CD4-positive, CD25-positive, alpha-beta regulatory T cell (primary cell): ENCODE measurements at regions not wholly inside any gene's neighbourhood (a gene's known extent, or its start where the extent isn't known, plus 50 kb on each side); places are given as distances from the start of the nearest gene placed in this dataset.
A peak's percentile ranks its signal among the peaks of the same experiment; 100 is the strongest.

Experiments used
- ATAC-seq, 2 donors: fragments of 150-1000 bp; cut with Tn5 transposase; one replicate each; pipeline ENCODE4 v1.10.0; 2021; ENCODE audit warnings: low read depth in 2 of 2, moderate number of reproducible peaks in 2 of 2, moderate library complexity in 1 of 2
- DNase-seq, 3 donors: peaks; one replicate each; pipeline versions ENCODE4 v3.0.0 to v3.0.0-alpha.2; 2012 to 2022; ENCODE audit warnings: mixed read lengths in 1 of 3
- H3K27ac ChIP-seq: one replicate; pipeline ENCODE4 v1.7.0; 2013; ENCODE audit warnings: mild to moderate bottlenecking, low read length; ENCODE audit not compliant: insufficient read depth, poor library complexity, severe bottlenecking
- H3K27me3 ChIP-seq: one replicate; pipeline ENCODE4 v1.7.0; 2013; ENCODE audit warnings: low read length; ENCODE audit not compliant: control insufficient read depth, insufficient read depth
- H3K36me3 ChIP-seq: one replicate; pipeline ENCODE4 v1.7.0; 2013; ENCODE audit warnings: mild to moderate bottlenecking, low read length, moderate library complexity; ENCODE audit not compliant: control insufficient read depth, insufficient read depth
- H3K4me1 ChIP-seq: 2 replicates; pipeline ENCODE4 v1.7.0; 2013; ENCODE audit warnings: mild to moderate bottlenecking, low read length; ENCODE audit not compliant: insufficient read depth, control insufficient read depth, poor library complexity, severe bottlenecking
- H3K4me3 ChIP-seq: one replicate; pipeline ENCODE4 v1.7.0; 2013; ENCODE audit warnings: low read depth, mild to moderate bottlenecking, low read length, moderate library complexity
- H3K9me3 ChIP-seq, 2 experiments: 1 replicate in 1 of 2; 2 replicates in 1 of 2; pipeline ENCODE4 v1.7.0; 2013; ENCODE audit warnings: low read length in 2 of 2, mild to moderate bottlenecking in 1 of 2, moderate library complexity in 1 of 2; ENCODE audit not compliant: control insufficient read depth in 2 of 2
- H3K27ac Mint-ChIP-seq, 3 donors: one replicate each; pipeline ENCODE4 v1.8.0; 2020 to 2022; ENCODE audit warnings: mild to moderate bottlenecking in 3 of 3, mixed read lengths in 3 of 3, moderate library complexity in 2 of 3
- H3K27me3 Mint-ChIP-seq: one replicate; pipeline ENCODE4 v1.8.0; 2022; ENCODE audit warnings: mild to moderate bottlenecking, mixed read lengths
- H3K36me3 Mint-ChIP-seq: one replicate; pipeline ENCODE4 v1.8.0; 2020; ENCODE audit warnings: mixed read lengths
- H3K4me1 Mint-ChIP-seq, 4 donors: one replicate each; pipeline ENCODE4 v1.8.0; 2020 to 2022; ENCODE audit warnings: mixed read lengths in 4 of 4, mild to moderate bottlenecking in 1 of 4
- H3K4me3 Mint-ChIP-seq, 4 donors: one replicate each; pipeline ENCODE4 v1.8.0; 2020 to 2022; ENCODE audit warnings: mild to moderate bottlenecking in 4 of 4, mixed read lengths in 4 of 4, moderate library complexity in 3 of 4
- H3K9me3 Mint-ChIP-seq, 7 donors: one replicate each; pipeline ENCODE4 v1.8.0; 2020 to 2022; ENCODE audit warnings: mixed read lengths in 7 of 7, mild to moderate bottlenecking in 3 of 7, moderate library complexity in 2 of 7

DNA sequence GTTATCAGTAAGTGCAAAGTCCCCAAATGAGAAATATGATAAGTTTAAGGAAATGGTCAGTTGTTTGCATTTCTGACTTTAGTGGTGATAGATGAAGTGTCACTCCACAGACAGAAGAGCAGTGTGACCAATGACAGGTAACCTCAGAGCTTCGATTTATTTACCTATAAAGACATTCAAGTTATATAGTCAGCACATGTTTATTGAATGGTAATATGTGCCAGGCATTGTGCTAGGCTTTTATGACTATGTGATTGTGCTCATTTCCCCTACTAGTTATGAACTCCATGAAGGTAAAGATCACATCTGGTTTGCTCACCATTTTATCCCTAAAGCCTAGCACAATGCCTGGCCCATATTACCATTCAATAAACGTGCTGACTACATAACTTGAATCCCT lies 222.4 kb downstream of the HHIPL2 start:
- no peak overlapping the region for H3K4me3 Mint-ChIP-seq
- no peaks in the 10 kb centered on the region for H3K27me3 ChIP-seq
- H3K9me3 ChIP-seq: peaks cover 0 to 3% of the 10 kb centered on the region in 2 experiments
- no peak overlapping the region for H3K4me3 ChIP-seq
- H3K4me1 Mint-ChIP-seq: peaks cover 0 to 9% (median under 1%) of the 10 kb centered on the region in 4 donors
- DNase-seq: no peak
- no peaks in the 10 kb centered on the region for H3K36me3 Mint-ChIP-seq
- ATAC-seq: no peak
- H3K4me1 ChIP-seq: no peaks in the 10 kb centered on the region
- no peak overlapping the region for H3K27ac ChIP-seq
- H3K27me3 Mint-ChIP-seq: no peaks in the 10 kb centered on the region
- H3K27ac Mint-ChIP-seq: no peak overlapping the region
- peaks cover 0 to 2% (median 0%) of the 10 kb centered on the region in 7 donors for H3K9me3 Mint-ChIP-seq
- no peaks in the 10 kb centered on the region for H3K36me3 ChIP-seq

DNA sequence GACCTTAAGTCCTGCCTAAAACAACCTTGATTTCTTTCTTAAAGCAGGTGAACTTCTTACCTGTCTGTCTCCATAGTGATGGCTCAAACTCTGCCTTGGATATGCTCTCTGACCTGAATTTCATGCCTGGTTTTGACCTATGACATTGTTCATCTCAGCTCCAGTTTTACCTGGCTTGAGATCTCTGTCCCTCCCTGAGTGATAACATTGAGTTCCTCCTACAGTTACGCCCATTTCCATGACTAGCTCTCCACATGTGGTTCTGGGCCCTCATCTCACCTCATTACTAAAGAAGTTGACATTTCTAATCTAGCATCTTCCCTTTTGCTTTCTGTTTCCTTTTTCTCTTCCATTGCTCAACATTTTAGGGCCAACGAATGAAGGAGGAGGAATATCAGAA lies 233.1 kb downstream of the HHIPL2 start:
- H3K27ac Mint-ChIP-seq: peak overlapping the region in 1 of 3 donors; percentile 65
- ATAC-seq (no peak), DNase-seq (no peak)
- Histone ChIP-seq H3K27me3 (no peaks in the 10 kb centered on the region), H3K36me3 (no peaks in the 10 kb centered on the region), H3K4me3 (no peak overlapping the region), H3K9me3 (no peaks in the 10 kb centered on the region), H3K4me1 (no peaks in the 10 kb centered on the region), H3K27ac (no peak overlapping the region)
- no peak overlapping the region for H3K4me3 Mint-ChIP-seq
- H3K36me3 Mint-ChIP-seq: no peaks in the 10 kb centered on the region
- H3K4me1 Mint-ChIP-seq: peaks cover 0 to 4% (median 0%) of the 10 kb centered on the region in 4 donors
- no peaks in the 10 kb centered on the region for H3K9me3 Mint-ChIP-seq
- peaks cover 8% of the 10 kb centered on the region for H3K27me3 Mint-ChIP-seq

DNA sequence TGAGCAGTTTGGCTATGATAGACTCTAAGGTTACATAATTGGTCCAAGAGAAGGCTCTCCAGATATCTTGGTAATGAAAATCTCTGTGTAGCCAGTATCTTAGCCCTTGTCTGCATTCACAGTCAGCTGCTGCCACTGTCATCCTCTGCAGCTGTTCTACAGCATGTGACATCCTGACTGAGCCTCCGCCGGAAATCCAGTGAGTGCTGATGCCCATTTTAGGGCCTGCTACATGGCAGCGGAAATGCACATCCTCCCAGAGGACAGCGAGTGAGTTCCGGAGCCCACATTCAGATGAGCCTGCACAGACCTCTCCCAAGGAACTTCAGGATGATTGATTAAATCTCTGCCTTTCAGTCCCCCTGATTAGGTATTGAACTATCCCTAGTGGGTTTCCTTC lies 237.1 kb downstream of the HHIPL2 start:
- H3K27ac Mint-ChIP-seq: no peak overlapping the region
- peaks cover 0 to 1% (median 0%) of the 10 kb centered on the region in 7 donors for H3K9me3 Mint-ChIP-seq
- no peak overlapping the region for H3K27ac ChIP-seq
- DNase-seq (peak in 2 of 3 donors; percentile 6 to 38), ATAC-seq (peak in 1 of 2 donors; percentile 40)
- H3K27me3 ChIP-seq: no peaks in the 10 kb centered on the region
- no peaks in the 10 kb centered on the region for H3K36me3 ChIP-seq
- no peaks in the 10 kb centered on the region for H3K27me3 Mint-ChIP-seq
- no peak overlapping the region for H3K4me3 Mint-ChIP-seq
- H3K4me3 ChIP-seq: no peak overlapping the region
- H3K4me1 ChIP-seq: no peaks in the 10 kb centered on the region
- no peaks in the 10 kb centered on the region for H3K36me3 Mint-ChIP-seq
- peaks cover 4 to 27% (median 14%) of the 10 kb centered on the region in 4 donors for H3K4me1 Mint-ChIP-seq
- no peaks in the 10 kb centered on the region for H3K9me3 ChIP-seq

DNA sequence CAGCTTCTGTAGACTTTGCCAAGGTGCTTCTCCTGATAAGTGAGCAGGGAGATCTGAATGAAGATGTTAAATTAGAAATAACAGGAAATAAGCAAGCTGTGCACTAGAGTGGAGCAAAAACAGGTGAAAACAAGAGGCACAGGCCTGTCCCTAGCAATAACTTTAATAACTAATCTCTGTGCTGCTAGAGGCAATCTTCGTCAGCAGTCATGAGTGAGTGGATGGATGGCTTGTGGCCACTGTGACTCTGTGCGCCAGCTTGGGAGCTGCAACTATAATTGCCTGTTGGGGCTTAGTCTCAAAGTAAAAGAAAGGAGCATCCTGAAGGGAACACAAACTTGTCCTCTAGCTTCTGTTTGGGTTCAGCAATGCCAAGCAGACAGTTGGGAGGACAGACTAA lies 240.3 kb downstream of the HHIPL2 start:
- no peak for ATAC-seq
- Mint-ChIP-seq H3K4me3 (no peak overlapping the region), H3K36me3 (no peaks in the 10 kb centered on the region), H3K27me3 (no peaks in the 10 kb centered on the region), H3K4me1 (peaks cover 4 to 24% (median 16%) of the 10 kb centered on the region in 4 donors), H3K9me3 (peaks cover 0 to 1% (median 0%) of the 10 kb centered on the region in 7 donors), H3K27ac (peak overlapping the region in 2 of 3 donors; percentile 24 to 28)
- Histone ChIP-seq H3K4me1 (no peaks in the 10 kb centered on the region), H3K27me3 (no peaks in the 10 kb centered on the region), H3K4me3 (no peak overlapping the region), H3K9me3 (no peaks in the 10 kb centered on the region), H3K36me3 (no peaks in the 10 kb centered on the region), H3K27ac (no peak overlapping the region)
- DNase-seq: no peak

DNA sequence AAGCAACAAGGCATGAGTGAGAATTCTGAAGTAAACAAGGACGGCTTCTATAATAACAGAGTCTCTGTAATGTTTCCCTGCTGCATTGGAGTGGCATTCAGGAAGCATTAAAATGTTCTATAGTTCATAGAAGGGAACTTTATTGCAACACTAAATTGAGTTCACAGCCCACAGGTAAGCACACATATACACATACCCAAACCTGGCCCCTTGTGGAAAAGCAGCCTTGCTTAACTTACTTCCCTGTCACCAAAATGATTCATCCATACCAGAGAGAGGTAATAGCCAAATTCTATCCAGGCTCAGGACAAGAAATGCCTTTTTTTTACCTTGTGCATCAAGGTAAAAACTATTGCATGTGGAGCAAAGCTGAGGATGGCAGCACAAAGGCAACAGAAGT lies 241.4 kb downstream of the HHIPL2 start:
- H3K36me3 ChIP-seq: no peaks in the 10 kb centered on the region
- H3K9me3 ChIP-seq: no peaks in the 10 kb centered on the region
- H3K4me1 ChIP-seq: no peaks in the 10 kb centered on the region
- Mint-ChIP-seq H3K9me3 (peaks cover 0 to 1% (median 0%) of the 10 kb centered on the region in 7 donors), H3K36me3 (no peaks in the 10 kb centered on the region), H3K4me1 (peaks cover 4 to 24% (median 18%) of the 10 kb centered on the region in 4 donors), H3K27ac (no peak overlapping the region), H3K4me3 (no peak overlapping the region), H3K27me3 (no peaks in the 10 kb centered on the region)
- no peaks in the 10 kb centered on the region for H3K27me3 ChIP-seq
- no peak overlapping the region for H3K4me3 ChIP-seq
- DNase-seq: no peak
- no peak for ATAC-seq
- no peak overlapping the region for H3K27ac ChIP-seq

DNA sequence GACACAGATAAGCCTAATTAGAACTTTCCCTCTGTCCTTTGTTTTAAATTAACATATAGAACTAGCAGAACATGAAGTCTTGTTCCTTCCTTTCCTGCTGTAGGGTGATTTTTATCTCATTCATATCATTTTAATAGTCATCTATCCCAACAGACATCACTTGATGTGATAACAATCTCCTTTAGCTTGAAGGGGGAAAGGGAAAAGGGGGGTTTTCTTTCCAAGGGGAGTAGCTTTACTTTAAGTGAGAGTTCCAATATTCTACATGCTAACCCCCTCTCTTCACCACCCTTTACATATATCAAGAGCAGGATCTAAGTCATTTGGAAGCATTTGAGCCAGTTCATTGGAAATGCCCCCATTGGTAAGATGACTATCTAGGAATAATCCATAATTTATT lies 241.9 kb downstream of the HHIPL2 start:
- peaks cover 0 to 1% (median 0%) of the 10 kb centered on the region in 7 donors for H3K9me3 Mint-ChIP-seq
- no peaks in the 10 kb centered on the region for H3K36me3 Mint-ChIP-seq
- H3K27ac ChIP-seq: no peak overlapping the region
- H3K9me3 ChIP-seq: no peaks in the 10 kb centered on the region
- H3K27me3 Mint-ChIP-seq: no peaks in the 10 kb centered on the region
- H3K4me3 Mint-ChIP-seq: no peak overlapping the region
- no peaks in the 10 kb centered on the region for H3K4me1 ChIP-seq
- H3K27me3 ChIP-seq: no peaks in the 10 kb centered on the region
- H3K4me3 ChIP-seq: no peak overlapping the region
- ATAC-seq: no peak
- no peaks in the 10 kb centered on the region for H3K36me3 ChIP-seq
- peaks cover 4 to 24% (median 18%) of the 10 kb centered on the region in 4 donors for H3K4me1 Mint-ChIP-seq
- DNase-seq: no peak
- H3K27ac Mint-ChIP-seq: no peak overlapping the region

DNA sequence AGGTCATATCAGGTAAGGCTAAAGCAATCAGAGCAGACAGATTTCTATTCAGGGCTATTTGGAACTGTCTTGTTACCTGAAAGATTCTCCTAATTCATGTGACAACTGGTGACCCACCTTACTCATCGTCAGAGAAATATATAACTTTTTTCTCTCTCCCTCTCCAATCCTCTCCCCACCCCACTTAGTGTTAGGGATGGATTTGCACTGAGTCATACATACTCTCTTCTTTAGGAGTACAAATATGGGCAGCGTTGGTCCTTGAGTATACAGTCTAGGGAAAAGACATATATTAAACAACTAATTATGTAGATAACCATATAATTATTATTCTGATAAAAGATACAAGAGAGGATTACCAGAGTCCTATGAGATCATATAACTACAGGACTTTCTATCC lies 246.3 kb downstream of the HHIPL2 start:
- Mint-ChIP-seq H3K36me3 (peaks cover 3% of the 10 kb centered on the region), H3K4me3 (no peak overlapping the region), H3K27me3 (peaks cover 8% of the 10 kb centered on the region), H3K4me1 (peaks cover 0 to 18% (median 9%) of the 10 kb centered on the region in 4 donors), H3K9me3 (peaks cover 0 to 8% (median 2%) of the 10 kb centered on the region in 7 donors), H3K27ac (no peak overlapping the region)
- no peaks in the 10 kb centered on the region for H3K27me3 ChIP-seq
- H3K27ac ChIP-seq: no peak overlapping the region
- H3K9me3 ChIP-seq: peaks cover 0 to 4% of the 10 kb centered on the region in 2 experiments
- DNase-seq (no peak), ATAC-seq (no peak)
- H3K4me1 ChIP-seq: no peaks in the 10 kb centered on the region
- no peak overlapping the region for H3K4me3 ChIP-seq
- no peaks in the 10 kb centered on the region for H3K36me3 ChIP-seq

DNA sequence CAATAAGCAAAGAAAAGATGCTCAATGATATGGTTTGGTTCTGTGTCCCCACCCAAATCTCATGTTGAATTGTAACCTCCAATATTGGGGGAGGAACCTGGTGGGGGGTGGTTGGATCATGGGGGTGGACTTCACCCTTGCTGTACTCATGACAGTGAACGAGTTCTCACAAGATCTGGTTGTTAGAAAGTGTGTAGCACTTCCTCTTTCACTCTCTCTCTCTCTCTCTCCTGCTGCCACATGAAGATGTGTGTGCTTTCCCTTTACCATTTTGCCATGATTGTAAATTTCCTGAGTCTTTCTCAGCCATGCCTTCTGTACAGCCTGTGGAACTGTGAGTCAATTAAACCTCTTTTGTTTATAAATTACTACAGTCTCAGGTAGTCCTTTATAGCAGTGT lies 248.4 kb downstream of the HHIPL2 start:
- Histone ChIP-seq H3K9me3 (peaks cover 4 to 15% of the 10 kb centered on the region in 2 experiments), H3K4me1 (no peaks in the 10 kb centered on the region), H3K4me3 (no peak overlapping the region), H3K36me3 (no peaks in the 10 kb centered on the region), H3K27me3 (no peaks in the 10 kb centered on the region), H3K27ac (no peak overlapping the region)
- ATAC-seq (no peak), DNase-seq (no peak)
- peaks cover 0 to 19% (median 6%) of the 10 kb centered on the region in 7 donors for H3K9me3 Mint-ChIP-seq
- H3K27ac Mint-ChIP-seq: no peak overlapping the region
- H3K4me1 Mint-ChIP-seq: peaks cover 0 to 15% (median 2%) of the 10 kb centered on the region in 4 donors
- H3K27me3 Mint-ChIP-seq: peaks cover 14% of the 10 kb centered on the region
- no peak overlapping the region for H3K4me3 Mint-ChIP-seq
- peaks cover 3% of the 10 kb centered on the region for H3K36me3 Mint-ChIP-seq
